Ishikawa (cell line): ENCODE measurements at regions not wholly inside any gene's neighbourhood (a gene's known extent, or its start where the extent isn't known, plus 50 kb on each side); places are given as distances from the start of the nearest gene placed in this dataset.

Source experiments
- EGR1 ChIP-seq: IDR thresholded peaks from 2 replicates; pipeline ENCODE4 v1.6.1; 2012
- EP300 ChIP-seq: IDR thresholded peaks from 2 replicates; pipeline ENCODE4 v1.6.1; 2012; ENCODE audit warnings: borderline replicate concordance
- RAD21 ChIP-seq: IDR thresholded peaks from 2 replicates; pipeline ENCODE4 v1.6.1; 2012; ENCODE audit warnings: low read depth
- TCF12 ChIP-seq: IDR thresholded peaks from 2 replicates; pipeline ENCODE4 v1.6.1; 2012; ENCODE audit warnings: low read depth
- TEAD4 ChIP-seq: IDR thresholded peaks from 2 replicates; pipeline ENCODE4 v1.6.1; 2012
- TF ChIP-seq, protein P1 (sequence below): IDR thresholded peaks from 2 replicates; pipeline ENCODE4 v1.6.1; 2012; ENCODE audit warnings: low read depth, mild to moderate bottlenecking

DNA sequence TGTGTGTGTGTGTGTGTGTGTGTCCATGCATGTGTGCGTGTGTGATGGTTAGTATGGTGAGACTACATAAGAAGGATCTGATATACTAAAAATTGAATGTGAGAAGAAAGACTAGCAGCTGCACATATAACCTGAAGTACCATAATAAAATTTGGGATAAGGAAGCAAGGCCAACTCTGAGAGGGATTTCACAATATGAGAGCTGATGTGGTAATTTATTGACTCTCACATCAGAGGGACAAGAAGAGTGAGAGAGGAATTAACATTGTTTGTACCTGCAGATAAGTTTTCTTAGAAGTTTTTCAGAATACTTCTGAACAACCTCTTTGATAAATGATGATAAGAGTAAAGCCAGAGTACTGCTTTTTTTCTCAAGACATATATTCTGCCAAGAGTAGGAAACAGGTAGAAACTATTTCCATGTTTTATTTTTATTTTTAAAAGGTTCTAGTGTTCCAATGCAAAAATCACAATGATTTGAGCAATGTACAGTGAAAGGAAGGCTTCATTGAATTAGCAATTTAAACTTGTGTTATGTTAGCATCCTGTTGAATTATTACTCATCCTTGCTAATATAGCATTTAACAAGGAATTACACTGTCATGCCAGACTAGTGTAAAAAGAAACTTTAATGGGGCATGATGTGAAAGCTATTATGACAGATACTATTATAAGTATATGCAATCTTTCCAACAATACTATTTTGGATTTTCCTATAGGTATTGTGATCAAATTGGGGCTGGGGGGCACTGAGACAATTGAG, 415.5 kb upstream of the ARPP21 start:
- TF ChIP-seq EGR1 (no peak), TEAD4 (no peak), EP300 (no peak), TCF12 (no peak), RAD21 (no peak)
- TF ChIP-seq, protein P1, sequence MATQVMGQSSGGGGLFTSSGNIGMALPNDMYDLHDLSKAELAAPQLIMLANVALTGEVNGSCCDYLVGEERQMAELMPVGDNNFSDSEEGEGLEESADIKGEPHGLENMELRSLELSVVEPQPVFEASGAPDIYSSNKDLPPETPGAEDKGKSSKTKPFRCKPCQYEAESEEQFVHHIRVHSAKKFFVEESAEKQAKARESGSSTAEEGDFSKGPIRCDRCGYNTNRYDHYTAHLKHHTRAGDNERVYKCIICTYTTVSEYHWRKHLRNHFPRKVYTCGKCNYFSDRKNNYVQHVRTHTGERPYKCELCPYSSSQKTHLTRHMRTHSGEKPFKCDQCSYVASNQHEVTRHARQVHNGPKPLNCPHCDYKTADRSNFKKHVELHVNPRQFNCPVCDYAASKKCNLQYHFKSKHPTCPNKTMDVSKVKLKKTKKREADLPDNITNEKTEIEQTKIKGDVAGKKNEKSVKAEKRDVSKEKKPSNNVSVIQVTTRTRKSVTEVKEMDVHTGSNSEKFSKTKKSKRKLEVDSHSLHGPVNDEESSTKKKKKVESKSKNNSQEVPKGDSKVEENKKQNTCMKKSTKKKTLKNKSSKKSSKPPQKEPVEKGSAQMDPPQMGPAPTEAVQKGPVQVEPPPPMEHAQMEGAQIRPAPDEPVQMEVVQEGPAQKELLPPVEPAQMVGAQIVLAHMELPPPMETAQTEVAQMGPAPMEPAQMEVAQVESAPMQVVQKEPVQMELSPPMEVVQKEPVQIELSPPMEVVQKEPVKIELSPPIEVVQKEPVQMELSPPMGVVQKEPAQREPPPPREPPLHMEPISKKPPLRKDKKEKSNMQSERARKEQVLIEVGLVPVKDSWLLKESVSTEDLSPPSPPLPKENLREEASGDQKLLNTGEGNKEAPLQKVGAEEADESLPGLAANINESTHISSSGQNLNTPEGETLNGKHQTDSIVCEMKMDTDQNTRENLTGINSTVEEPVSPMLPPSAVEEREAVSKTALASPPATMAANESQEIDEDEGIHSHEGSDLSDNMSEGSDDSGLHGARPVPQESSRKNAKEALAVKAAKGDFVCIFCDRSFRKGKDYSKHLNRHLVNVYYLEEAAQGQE = no peak
